Right lobe of liver (tissue), 6 donors: ENCODE measurements at regions not wholly inside any gene's neighbourhood (a gene's known extent, or its start where the extent isn't known, plus 50 kb on each side); places are given as distances from the start of the nearest gene placed in this dataset.

ENCODE experiments used
- ATAC-seq, 4 donors: fragments of 200-7000 bp; cut with Tn5 transposase; one replicate each; pipeline ENCODE4 v1.9.1; 2020; ENCODE audit warnings: mild to moderate bottlenecking in 4 of 4, moderate library complexity in 4 of 4
- DNase-seq, 3 donors: peaks; one replicate each; pipeline ENCODE4 v3.0.0-alpha.2; 2020
- H3K27ac ChIP-seq, 3 donors: fragments of 200-600 bp; one replicate each; pipeline ENCODE4 v1.8.0; 2022
- H3K27me3 ChIP-seq, 2 donors: fragments of 200-600 bp; one replicate each; pipeline ENCODE4 v1.8.0; 2022
- H3K36me3 ChIP-seq, 4 donors: fragments of 200-600 bp; sonication (generic) in 1 of 4; one replicate each; pipeline versions ENCODE4 v1.5.1 to v1.8.0; 2017 to 2022; ENCODE audit warnings: control low read depth in 1 of 4
- H3K4me1 ChIP-seq, 4 donors: fragments of 200-600 bp; sonication (generic) in 1 of 4; one replicate each; pipeline versions ENCODE4 v1.5.1 to v1.8.0; 2017 to 2022; ENCODE audit warnings: control low read depth in 1 of 4
- H3K4me3 ChIP-seq, 3 donors: fragments of 200-600 bp; one replicate each; pipeline ENCODE4 v1.8.0; 2022
- H3K9me3 ChIP-seq, 4 donors: fragments of 200-600 bp; sonication (generic) in 1 of 4; one replicate each; pipeline versions ENCODE4 v1.5.1 to v1.8.0; 2017 to 2022; ENCODE audit warnings: control low read depth in 1 of 4
- CTCF ChIP-seq, 4 donors: fragments of 200-600 bp in 3 of 4; fragments of 450-650 bp in 1 of 4; IDR thresholded peaks; one replicate each; pipeline versions ENCODE4 v1.5.1 to v1.8.0; 2016 to 2022; ENCODE audit warnings: antibody characterized with exemption in 4 of 4, mild to moderate bottlenecking in 2 of 4
- POLR2A ChIP-seq: fragments of 450-650 bp; IDR thresholded peaks from one replicate; pipeline ENCODE4 v1.6.1; 2017; ENCODE audit warnings: antibody characterized with exemption, mild to moderate bottlenecking
- WGBS: methylation state at CpG from one replicate; pipeline ENCODE4 v1.1.6; 2018; ENCODE audit warnings: low coverage, low lambda C conversion rate; ENCODE audit not compliant: insufficient coverage; ENCODE audit errors: missing lambda C conversion rate; 5-methylcytosine and 5-hydroxymethylcytosine counted together
- intact Hi-C, 2 donors: fragments of 100-400 bp; cut with DNase I; formaldehyde crosslinking; loops; one replicate each; pipeline versions ENCODE4 v1.11.2 to v1.14.1; 2022
- donor health status: DM: no; HTN: yes; CAD: no.
- donor health status: DM: no; HTN: no; CAD: no.
- donor health status: DM: no; HTN: no; CAD: no.
- donor health status: DM: no; HTN: yes; CAD: no.
- donor health status: DM: no; HTN: yes; CAD: no.

GRCh38 chr6:114592506-114592905 lies 249.7 kb upstream of the HS3ST5 start:
- Histone ChIP-seq H3K9me3 (no peaks in the 10 kb centered on the region), H3K27ac (no peak overlapping the region), H3K27me3 (no peaks in the 10 kb centered on the region), H3K4me1 (no peaks in the 10 kb centered on the region), H3K36me3 (no peaks in the 10 kb centered on the region), H3K4me3 (no peak overlapping the region)
- WGBS, result 53% methylated on average over 4 of the region's 4 CpGs
- ATAC-seq (no peak), DNase-seq (no peak)
- TF ChIP-seq POLR2A (no peak), CTCF (IDR thresholded peaks at IDR 0.05) (no peak)
- intact Hi-C loops, result no loop called here

DNA sequence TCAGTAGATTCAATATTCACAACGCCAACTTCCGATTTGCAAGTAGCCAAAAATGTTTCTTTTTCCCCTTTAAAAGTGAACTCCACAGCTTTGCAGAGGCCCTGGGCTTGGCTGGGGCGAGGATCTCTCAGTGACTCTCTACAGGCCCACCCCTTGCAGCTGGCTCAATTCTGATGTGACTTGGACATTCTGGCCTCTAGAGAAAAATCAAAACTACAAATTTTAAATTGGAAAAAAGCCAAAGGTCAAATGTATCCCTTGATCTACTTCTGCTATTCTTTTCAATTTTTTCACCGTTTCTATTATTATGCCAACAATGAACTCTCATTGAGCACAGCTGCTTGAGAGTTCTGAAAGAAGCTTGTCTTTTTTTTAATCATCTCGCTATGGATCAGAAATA lies 245.9 kb upstream of the HS3ST5 start:
- H3K4me1 ChIP-seq, result no peaks in the 10 kb centered on the region

DNA sequence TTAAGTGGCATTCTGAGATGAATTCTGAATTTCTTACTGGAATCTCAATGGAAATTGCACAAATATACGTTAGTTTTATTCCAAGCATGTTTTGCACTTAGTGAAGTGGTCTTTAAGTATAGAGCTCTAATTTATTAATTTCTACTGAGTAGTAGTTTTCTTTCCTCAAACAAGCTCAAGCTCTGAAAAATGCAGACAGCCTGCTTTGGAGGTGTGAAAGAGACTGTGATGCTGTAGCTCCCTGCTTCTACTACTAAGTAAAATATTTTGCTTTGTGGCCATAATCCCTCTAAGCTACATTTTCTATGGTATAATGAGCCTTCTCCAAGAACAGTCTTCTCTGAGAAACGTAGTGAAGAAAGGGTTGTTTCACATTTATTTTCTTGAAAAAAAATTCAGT lies 243.5 kb upstream of the HS3ST5 start:
- TF ChIP-seq CTCF (IDR thresholded peaks at IDR 0.05) (no peak), POLR2A (no peak)
- ATAC-seq (no peak), DNase-seq (no peak)
- H3K4me1 ChIP-seq, result no peaks in the 10 kb centered on the region
- no peak overlapping the region for H3K27ac ChIP-seq
- H3K4me3 ChIP-seq, result no peak overlapping the region
- WGBS, result 34% methylated on average over 2 of the region's 2 CpGs
- no peaks in the 10 kb centered on the region for H3K9me3 ChIP-seq
- no peaks in the 10 kb centered on the region for H3K27me3 ChIP-seq
- no peaks in the 10 kb centered on the region for H3K36me3 ChIP-seq
- intact Hi-C loops, result no loop called here

More for the DNA sequence above, 245.9 kb upstream of the HS3ST5 start:
- no peaks in the 10 kb centered on the region for H3K27me3 ChIP-seq
- H3K9me3 ChIP-seq, result no peaks in the 10 kb centered on the region
- no peak overlapping the region for H3K4me3 ChIP-seq
- H3K36me3 ChIP-seq, result no peaks in the 10 kb centered on the region
- no peak overlapping the region for H3K27ac ChIP-seq
- DNase-seq, result no peak
- no peak for ATAC-seq
- 43% methylated on average over 5 of the region's 5 CpGs for WGBS
- intact Hi-C loops, result no loop called here
- TF ChIP-seq POLR2A (no peak), CTCF (IDR thresholded peaks at IDR 0.05) (no peak)

- TF ChIP-seq POLR2A, result no peak
- no peak for TF ChIP-seq CTCF (IDR thresholded peaks at IDR 0.05)
- no peaks in the 10 kb centered on the region for H3K36me3 ChIP-seq
- no peak overlapping the region for H3K27ac ChIP-seq
- ATAC-seq, result no peak
- H3K4me1 ChIP-seq, result no peaks in the 10 kb centered on the region
- 0% methylated on average over 1 of the region's 2 CpGs for WGBS
- H3K4me3 ChIP-seq, result no peak overlapping the region
- no peak for DNase-seq
- H3K27me3 ChIP-seq, result no peaks in the 10 kb centered on the region
- H3K9me3 ChIP-seq, result no peaks in the 10 kb centered on the region
- intact Hi-C loops, result no loop called here
Measured at GRCh38 chr6:114581293-114581692, 238.5 kb upstream of the HS3ST5 start.

- intact Hi-C loops, result no loop called here
- TF ChIP-seq POLR2A (no peak), CTCF (IDR thresholded peaks at IDR 0.05) (no peak)
Measured at GRCh38 chr6:114580882-114581281, 238.1 kb upstream of the HS3ST5 start.

More at GRCh38 chr6:114580882-114581281, 238.1 kb upstream of the HS3ST5 start:
- Histone ChIP-seq H3K4me3 (no peak overlapping the region), H3K9me3 (no peaks in the 10 kb centered on the region), H3K27me3 (no peaks in the 10 kb centered on the region), H3K27ac (no peak overlapping the region), H3K4me1 (no peaks in the 10 kb centered on the region), H3K36me3 (no peaks in the 10 kb centered on the region)
- WGBS, result 44% methylated on average over 2 of the region's 3 CpGs
- ATAC-seq (no peak), DNase-seq (no peak)
